ENCODE measurements at regions not wholly inside any gene's neighbourhood (a gene's known extent, or its start where the extent isn't known, plus 50 kb on each side); places are given as distances from the start of the nearest gene placed in this dataset.

GRCh38 chr21:28821276-28822122, 171.2 kb downstream of the LTN1 start:
- Mint-ChIP-seq H3K9me3 (no peaks in the 10 kb centered on the region), H3K36me3 (ENCODE audit: low read depth) (no peaks in the 10 kb centered on the region), H3K4me3 (no peak overlapping the region), H3K27me3 (ENCODE audit: low read depth) (no peaks in the 10 kb centered on the region), H3K27ac (ENCODE audit: unreplicated experiment) (no peak overlapping the region), H3K4me1 (no peaks in the 10 kb centered on the region)
- no peak for TF ChIP-seq CTCF (conservative IDR thresholded peaks at IDR 0.05)
- no peak for DNase-seq (ENCODE audit: low read depth, low spot score)

- no peaks in the 10 kb centered on the region for H3K36me3 Mint-ChIP-seq (ENCODE audit: low read depth)
- no peak overlapping the region for H3K27ac Mint-ChIP-seq (ENCODE audit: unreplicated experiment)
- H3K4me1 Mint-ChIP-seq: no peaks in the 10 kb centered on the region
- DNase-seq (ENCODE audit: low read depth, low spot score): no peak
- H3K9me3 Mint-ChIP-seq: peaks cover under 1% of the 10 kb centered on the region
- no peak overlapping the region for H3K4me3 Mint-ChIP-seq
- H3K27me3 Mint-ChIP-seq (ENCODE audit: low read depth): no peaks in the 10 kb centered on the region
- TF ChIP-seq CTCF (conservative IDR thresholded peaks at IDR 0.05): no peak
Measured at GRCh38 chr21:28818663-28819278, 173.9 kb downstream of the LTN1 start.

GRCh38 chr21:28817871-28818270, 174.8 kb downstream of the LTN1 start:
- no peaks in the 10 kb centered on the region for H3K4me1 Mint-ChIP-seq
- no peak overlapping the region for H3K27ac Mint-ChIP-seq (ENCODE audit: unreplicated experiment)
- no peaks in the 10 kb centered on the region for H3K27me3 Mint-ChIP-seq (ENCODE audit: low read depth)
- TF ChIP-seq CTCF (conservative IDR thresholded peaks at IDR 0.05): no peak
- DNase-seq (ENCODE audit: low read depth, low spot score): no peak
- H3K4me3 Mint-ChIP-seq: no peak overlapping the region
- no peaks in the 10 kb centered on the region for H3K36me3 Mint-ChIP-seq (ENCODE audit: low read depth)
- peaks cover 4% of the 10 kb centered on the region for H3K9me3 Mint-ChIP-seq

GRCh38 chr21:28811860-28812259, 180.8 kb downstream of the LTN1 start:
- Mint-ChIP-seq H3K4me1 (no peaks in the 10 kb centered on the region), H3K4me3 (no peak overlapping the region), H3K27ac (ENCODE audit: unreplicated experiment) (no peak overlapping the region), H3K27me3 (ENCODE audit: low read depth) (peaks cover 7% of the 10 kb centered on the region), H3K36me3 (ENCODE audit: low read depth) (no peaks in the 10 kb centered on the region), H3K9me3 (peaks cover 7% of the 10 kb centered on the region)
- DNase-seq (ENCODE audit: low read depth, low spot score): no peak
- TF ChIP-seq CTCF (conservative IDR thresholded peaks at IDR 0.05): no peak

- H3K27me3 Mint-ChIP-seq (ENCODE audit: low read depth): peaks cover 7% of the 10 kb centered on the region
- H3K27ac Mint-ChIP-seq (ENCODE audit: unreplicated experiment): peak overlapping the region; percentile 20
- H3K9me3 Mint-ChIP-seq: peaks cover 7% of the 10 kb centered on the region
- DNase-seq (ENCODE audit: low read depth, low spot score): no peak
- TF ChIP-seq CTCF (conservative IDR thresholded peaks at IDR 0.05): no peak
- H3K4me1 Mint-ChIP-seq: no peaks in the 10 kb centered on the region
- H3K4me3 Mint-ChIP-seq: no peak overlapping the region
- no peaks in the 10 kb centered on the region for H3K36me3 Mint-ChIP-seq (ENCODE audit: low read depth)
Measured at GRCh38 chr21:28810826-28811524, 181.7 kb downstream of the LTN1 start.

Measured in neural crest cell (in vitro differentiated cells).